ENCODE measurements at regions not wholly inside any gene's neighbourhood (a gene's known extent, or its start where the extent isn't known, plus 50 kb on each side); places are given as distances from the start of the nearest gene placed in this dataset.

DNA sequence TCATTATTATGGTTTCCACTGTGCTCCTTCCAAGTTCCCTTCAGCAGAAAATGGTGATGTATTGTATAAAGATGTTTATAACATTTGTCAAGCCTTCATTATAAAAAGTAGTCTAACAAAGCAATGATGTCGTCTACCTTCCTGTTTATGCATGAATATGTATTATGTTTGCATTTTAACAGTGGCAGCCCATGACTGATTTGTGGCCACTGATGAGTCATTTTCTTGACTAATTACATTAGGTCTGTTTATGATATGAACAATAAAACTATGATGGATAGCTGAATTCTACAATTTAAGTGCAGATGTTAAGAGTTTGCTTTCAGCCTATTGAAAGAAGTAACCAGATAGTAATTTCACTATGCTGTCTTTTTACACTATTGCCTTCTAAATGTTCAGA, 75.4 kb upstream of the ADAMTS19 start:
- TF ChIP-seq, protein P1, sequence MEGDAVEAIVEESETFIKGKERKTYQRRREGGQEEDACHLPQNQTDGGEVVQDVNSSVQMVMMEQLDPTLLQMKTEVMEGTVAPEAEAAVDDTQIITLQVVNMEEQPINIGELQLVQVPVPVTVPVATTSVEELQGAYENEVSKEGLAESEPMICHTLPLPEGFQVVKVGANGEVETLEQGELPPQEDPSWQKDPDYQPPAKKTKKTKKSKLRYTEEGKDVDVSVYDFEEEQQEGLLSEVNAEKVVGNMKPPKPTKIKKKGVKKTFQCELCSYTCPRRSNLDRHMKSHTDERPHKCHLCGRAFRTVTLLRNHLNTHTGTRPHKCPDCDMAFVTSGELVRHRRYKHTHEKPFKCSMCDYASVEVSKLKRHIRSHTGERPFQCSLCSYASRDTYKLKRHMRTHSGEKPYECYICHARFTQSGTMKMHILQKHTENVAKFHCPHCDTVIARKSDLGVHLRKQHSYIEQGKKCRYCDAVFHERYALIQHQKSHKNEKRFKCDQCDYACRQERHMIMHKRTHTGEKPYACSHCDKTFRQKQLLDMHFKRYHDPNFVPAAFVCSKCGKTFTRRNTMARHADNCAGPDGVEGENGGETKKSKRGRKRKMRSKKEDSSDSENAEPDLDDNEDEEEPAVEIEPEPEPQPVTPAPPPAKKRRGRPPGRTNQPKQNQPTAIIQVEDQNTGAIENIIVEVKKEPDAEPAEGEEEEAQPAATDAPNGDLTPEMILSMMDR (IDR thresholded peaks at IDR 0.05), result no peak
- Mint-ChIP-seq H3K4me3 (no peak overlapping the region), H3K36me3 (ENCODE audit: low read depth) (no peaks in the 10 kb centered on the region), H3K27ac (no peak overlapping the region), H3K9me3 (no peaks in the 10 kb centered on the region), H3K4me1 (ENCODE audit: low read depth) (no peaks in the 10 kb centered on the region), H3K27me3 (no peaks in the 10 kb centered on the region)
- ChIA-PET CTCF (no interaction called here), POLR2A (no interaction called here)
- Histone ChIP-seq H3K9me3 (ENCODE audit: control insufficient read depth in 1 of 2, insufficient read depth in 1 of 2, low read length in 2 of 2) (peaks cover 0 to 6% of the 10 kb centered on the region in 2 experiments), H3K27me3 (ENCODE audit: control insufficient read depth in 1 of 2, insufficient read depth in 2 of 2, low read length in 2 of 2) (no peaks in the 10 kb centered on the region), H3K4me1 (ENCODE audit: insufficient read depth, low read length) (no peaks in the 10 kb centered on the region), H3K4me3 (ENCODE audit: low read length) (no peak overlapping the region), H3K36me3 (ENCODE audit: insufficient read depth, low read length) (no peaks in the 10 kb centered on the region), H3K27ac (ENCODE audit: low read depth in 1 of 2, low read length in 2 of 2) (no peak overlapping the region)
- intact Hi-C loops (cut with DNase I, micrococcal nuclease), result no loop called here
- DNase-seq (no peak), ATAC-seq (ENCODE audit: poor library complexity) (no peak)

DNA sequence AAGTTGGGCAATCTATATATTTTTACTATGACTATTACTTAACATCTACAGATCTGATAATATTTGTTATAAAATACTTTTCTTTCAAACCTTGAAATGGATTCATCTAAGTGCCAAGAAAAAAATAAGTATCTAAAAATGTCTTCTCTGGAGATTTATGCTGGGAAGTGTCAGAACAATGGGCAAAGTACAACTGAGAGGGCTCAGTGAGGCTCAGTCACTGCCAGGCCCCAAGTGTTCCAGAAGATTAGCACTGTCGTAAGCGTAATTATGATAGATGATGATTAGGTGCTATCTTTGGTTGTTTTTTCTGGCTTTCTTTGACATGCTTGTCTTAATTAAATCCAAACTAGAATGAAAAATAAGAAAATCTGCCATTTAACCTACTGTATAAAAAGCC, 72.2 kb upstream of the ADAMTS19 start:
- CTCF ChIA-PET, result no interaction called here
- Mint-ChIP-seq H3K36me3 (ENCODE audit: low read depth) (no peaks in the 10 kb centered on the region), H3K4me3 (no peak overlapping the region), H3K27ac (no peak overlapping the region), H3K4me1 (ENCODE audit: low read depth) (no peaks in the 10 kb centered on the region), H3K9me3 (no peaks in the 10 kb centered on the region), H3K27me3 (no peaks in the 10 kb centered on the region)
- ATAC-seq (ENCODE audit: poor library complexity), result no peak
- H3K27me3 ChIP-seq (ENCODE audit: control insufficient read depth in 1 of 2, insufficient read depth in 2 of 2, low read length in 2 of 2), result no peaks in the 10 kb centered on the region
- H3K36me3 ChIP-seq (ENCODE audit: insufficient read depth, low read length), result no peaks in the 10 kb centered on the region
- peaks cover 0 to 6% of the 10 kb centered on the region in 2 experiments for H3K9me3 ChIP-seq (ENCODE audit: control insufficient read depth in 1 of 2, insufficient read depth in 1 of 2, low read length in 2 of 2)
- H3K4me1 ChIP-seq (ENCODE audit: insufficient read depth, low read length), result no peaks in the 10 kb centered on the region
- H3K27ac ChIP-seq (ENCODE audit: low read depth in 1 of 2, low read length in 2 of 2), result no peak overlapping the region
- TF ChIP-seq, protein P1 (IDR thresholded peaks at IDR 0.05), result no peak
- no peak overlapping the region for H3K4me3 ChIP-seq (ENCODE audit: low read length)
- intact Hi-C loops (cut with DNase I, micrococcal nuclease), result no loop called here
- POLR2A ChIA-PET, result no interaction called here
- no peak for DNase-seq

GRCh38 chr5:129392681-129393080, 67.4 kb upstream of the ADAMTS19 start:
- TF ChIP-seq, protein P1 (IDR thresholded peaks at IDR 0.05), result no peak
- Mint-ChIP-seq H3K9me3 (peaks cover 4% of the 10 kb centered on the region), H3K36me3 (ENCODE audit: low read depth) (no peaks in the 10 kb centered on the region)

More at GRCh38 chr5:129392681-129393080, 67.4 kb upstream of the ADAMTS19 start:
- ChIA-PET POLR2A (interaction anchor here (0.7 kb wide), 1 partner anchor 9 kb away, joined by 5 read pairs; no protein-coding TSS in a partner anchor), CTCF (no interaction called here)
- no peak for DNase-seq
- ATAC-seq (ENCODE audit: poor library complexity), result no peak
- Histone ChIP-seq H3K27ac (ENCODE audit: low read depth in 1 of 2, low read length in 2 of 2) (no peak overlapping the region), H3K4me1 (ENCODE audit: insufficient read depth, low read length) (no peaks in the 10 kb centered on the region), H3K36me3 (ENCODE audit: insufficient read depth, low read length) (no peaks in the 10 kb centered on the region), H3K9me3 (ENCODE audit: control insufficient read depth in 1 of 2, insufficient read depth in 1 of 2, low read length in 2 of 2) (peaks cover 0 to 7% of the 10 kb centered on the region in 2 experiments), H3K4me3 (ENCODE audit: low read length) (no peak overlapping the region), H3K27me3 (ENCODE audit: control insufficient read depth in 1 of 2, insufficient read depth in 2 of 2, low read length in 2 of 2) (no peaks in the 10 kb centered on the region)
- Mint-ChIP-seq H3K27ac (no peak overlapping the region), H3K4me1 (ENCODE audit: low read depth) (no peaks in the 10 kb centered on the region), H3K27me3 (no peaks in the 10 kb centered on the region), H3K4me3 (no peak overlapping the region)
- intact Hi-C loops (cut with DNase I, micrococcal nuclease), result no loop called here
